ENCODE measurements at regions not wholly inside any gene's neighbourhood (a gene's known extent, or its start where the extent isn't known, plus 50 kb on each side); places are given as distances from the start of the nearest gene placed in this dataset.

DNA sequence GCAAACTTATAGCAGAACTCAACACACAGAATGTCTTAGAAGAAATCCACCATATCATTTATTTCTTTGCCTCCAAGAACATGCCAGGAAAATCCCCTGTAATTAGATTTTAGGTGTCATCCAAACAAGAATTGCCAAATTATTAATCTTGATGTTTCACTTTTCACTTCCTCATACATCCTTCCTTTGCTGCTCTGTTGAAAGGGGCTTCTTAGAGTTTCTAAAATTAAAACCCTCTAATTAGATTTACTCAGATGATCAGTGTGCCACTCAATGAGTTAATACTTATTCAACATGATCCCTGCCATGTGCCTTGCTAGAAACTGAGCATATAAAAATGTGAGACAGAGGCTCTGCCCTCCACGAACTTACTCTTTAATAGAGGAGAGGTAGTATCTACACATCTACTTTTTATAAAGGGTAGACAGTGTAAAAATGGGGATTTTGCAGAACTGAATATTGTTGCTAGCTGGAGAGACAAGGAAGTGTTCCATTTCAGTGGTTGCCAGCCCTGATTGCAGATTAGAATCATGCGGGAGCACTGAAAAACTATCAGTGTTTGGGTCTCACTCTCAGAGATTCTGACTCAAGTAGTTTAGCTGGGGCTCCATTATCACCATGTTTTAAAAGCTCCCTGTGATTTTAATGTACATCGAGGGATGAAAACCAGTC lies 498.4 kb downstream of the TLE4 start:
- H3K4me3 ChIP-seq (ENCODE audit: low read length) = no peak overlapping the region
- H3K27me3 Mint-ChIP-seq = peaks cover 0 to 13% (median 0%) of the 10 kb centered on the region in 5 donors
- intact Hi-C loops (cut with micrococcal nuclease) = no loop called here
- no peaks in the 10 kb centered on the region for H3K4me1 ChIP-seq (ENCODE audit: control insufficient read depth in 2 of 2, insufficient read depth in 2 of 2, low read length in 2 of 2)
- no peaks in the 10 kb centered on the region for H3K27me3 ChIP-seq (ENCODE audit: control insufficient read depth in 2 of 2, insufficient read depth in 2 of 2, low read length in 2 of 2)
- no peaks in the 10 kb centered on the region for H3K36me3 ChIP-seq (ENCODE audit: control insufficient read depth in 2 of 3, insufficient read depth in 3 of 3, low read length in 3 of 3)
- no peaks in the 10 kb centered on the region for H3K9me3 ChIP-seq (ENCODE audit: control insufficient read depth in 2 of 3, low read length in 3 of 3)
- H3K36me3 Mint-ChIP-seq = no peaks in the 10 kb centered on the region
- ATAC-seq (no peak), DNase-seq (no peak)
- CTCF ChIA-PET = no interaction called here
- no peak overlapping the region for H3K4me3 Mint-ChIP-seq
- no peaks in the 10 kb centered on the region for H3K4me1 Mint-ChIP-seq
- H3K27ac Mint-ChIP-seq = no peak overlapping the region
- POLR2A ChIA-PET = no interaction called here
- H3K27ac ChIP-seq (ENCODE audit: low read depth, low read length) = no peak overlapping the region
- H3K9me3 Mint-ChIP-seq = peaks cover 0 to 5% (median 0%) of the 10 kb centered on the region in 11 donors

DNA sequence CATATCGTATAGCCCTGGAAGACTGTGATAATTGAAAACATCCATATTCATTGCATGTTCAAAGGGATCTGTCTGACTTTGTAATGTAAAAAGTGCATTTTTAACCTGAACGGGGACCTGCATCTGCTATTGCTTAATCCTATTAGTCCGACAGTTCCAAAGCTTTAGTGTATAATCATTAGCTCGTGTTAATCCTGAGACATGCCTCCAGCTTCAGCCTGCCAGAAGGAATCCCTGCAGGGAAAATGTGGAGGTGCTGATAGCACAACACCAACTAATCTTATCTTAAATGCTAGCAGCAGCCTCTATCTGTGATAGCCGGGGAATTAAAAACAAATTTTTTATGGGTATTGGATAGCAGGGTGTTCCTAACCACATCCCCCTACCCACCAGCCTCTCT lies 495.2 kb downstream of the TLE4 start:
- Histone ChIP-seq H3K27me3 (ENCODE audit: control insufficient read depth in 2 of 2, insufficient read depth in 2 of 2, low read length in 2 of 2) (no peaks in the 10 kb centered on the region), H3K4me1 (ENCODE audit: control insufficient read depth in 2 of 2, insufficient read depth in 2 of 2, low read length in 2 of 2) (no peaks in the 10 kb centered on the region), H3K36me3 (ENCODE audit: control insufficient read depth in 2 of 3, insufficient read depth in 3 of 3, low read length in 3 of 3) (no peaks in the 10 kb centered on the region), H3K27ac (ENCODE audit: low read depth, low read length) (no peak overlapping the region), H3K4me3 (ENCODE audit: low read length) (no peak overlapping the region), H3K9me3 (ENCODE audit: control insufficient read depth in 2 of 3, low read length in 3 of 3) (no peaks in the 10 kb centered on the region)
- peaks cover 0 to 5% (median 0%) of the 10 kb centered on the region in 11 donors for H3K9me3 Mint-ChIP-seq
- POLR2A ChIA-PET = no interaction called here
- H3K4me3 Mint-ChIP-seq = no peak overlapping the region
- no peak overlapping the region for H3K27ac Mint-ChIP-seq
- H3K4me1 Mint-ChIP-seq = no peaks in the 10 kb centered on the region
- CTCF ChIA-PET = no interaction called here
- intact Hi-C loops (cut with micrococcal nuclease) = no loop called here
- ATAC-seq (no peak), DNase-seq (no peak)
- H3K27me3 Mint-ChIP-seq = peaks cover 0 to 13% (median 0%) of the 10 kb centered on the region in 5 donors
- no peaks in the 10 kb centered on the region for H3K36me3 Mint-ChIP-seq

DNA sequence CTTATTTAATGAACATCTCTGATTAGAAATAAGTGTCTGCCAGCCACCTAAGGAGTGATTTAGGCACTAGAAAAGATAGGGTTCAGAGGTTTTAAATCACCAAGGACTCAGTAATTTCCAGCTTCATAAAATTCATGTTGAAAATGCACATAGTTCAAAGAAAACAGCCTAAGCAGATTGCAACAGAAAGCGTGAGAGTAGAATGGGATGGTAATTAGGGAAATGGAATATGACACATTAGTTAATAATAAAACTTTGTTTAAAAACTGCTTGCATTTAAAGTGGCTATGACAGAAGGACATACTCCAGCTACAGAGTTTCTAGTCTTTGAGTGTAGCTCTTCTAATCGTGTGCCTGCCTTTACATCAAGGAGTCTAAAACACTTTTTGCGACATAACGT lies 490.8 kb downstream of the TLE4 start:
- POLR2A ChIA-PET = no interaction called here
- no peaks in the 10 kb centered on the region for H3K36me3 Mint-ChIP-seq
- H3K27ac Mint-ChIP-seq = no peak overlapping the region
- no peaks in the 10 kb centered on the region for H3K4me1 Mint-ChIP-seq
- ATAC-seq = no peak
- DNase-seq = no peak
- no peaks in the 10 kb centered on the region for H3K36me3 ChIP-seq (ENCODE audit: control insufficient read depth in 2 of 3, insufficient read depth in 3 of 3, low read length in 3 of 3)
- H3K4me3 ChIP-seq (ENCODE audit: low read length) = no peak overlapping the region
- H3K27me3 Mint-ChIP-seq = peaks cover 0 to 6% (median 0%) of the 10 kb centered on the region in 5 donors
- no peak overlapping the region for H3K4me3 Mint-ChIP-seq
- H3K27ac ChIP-seq (ENCODE audit: low read depth, low read length) = no peak overlapping the region
- intact Hi-C loops (cut with micrococcal nuclease) = no loop called here
- no peaks in the 10 kb centered on the region for H3K4me1 ChIP-seq (ENCODE audit: control insufficient read depth in 2 of 2, insufficient read depth in 2 of 2, low read length in 2 of 2)
- H3K27me3 ChIP-seq (ENCODE audit: control insufficient read depth in 2 of 2, insufficient read depth in 2 of 2, low read length in 2 of 2) = no peaks in the 10 kb centered on the region
- H3K9me3 Mint-ChIP-seq = peaks cover 0 to under 1% (median 0%) of the 10 kb centered on the region in 11 donors
- no peaks in the 10 kb centered on the region for H3K9me3 ChIP-seq (ENCODE audit: control insufficient read depth in 2 of 3, low read length in 3 of 3)
- CTCF ChIA-PET = no interaction called here

DNA sequence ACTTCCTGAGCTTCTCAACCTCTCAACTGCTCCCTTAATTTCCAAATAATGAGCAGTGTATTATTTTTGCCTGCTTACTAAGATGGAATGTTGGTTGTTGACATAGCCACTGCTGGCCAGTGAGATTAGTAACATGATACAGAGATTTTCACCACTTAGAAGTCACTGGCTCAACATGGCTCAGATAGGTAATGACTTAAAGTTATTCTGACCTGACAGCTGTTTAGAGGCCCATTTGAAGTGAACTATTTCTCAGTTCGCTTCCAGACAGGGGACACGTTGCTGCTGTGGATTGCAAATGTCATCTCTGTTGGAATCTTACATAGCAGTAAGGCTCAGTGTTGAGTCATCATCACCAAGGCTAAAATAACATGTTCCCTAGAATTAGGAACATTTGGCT lies 490.2 kb downstream of the TLE4 start:
- DNase-seq (no peak), ATAC-seq (no peak)
- no peaks in the 10 kb centered on the region for H3K36me3 ChIP-seq (ENCODE audit: control insufficient read depth in 2 of 3, insufficient read depth in 3 of 3, low read length in 3 of 3)
- H3K9me3 ChIP-seq (ENCODE audit: control insufficient read depth in 2 of 3, low read length in 3 of 3) = no peaks in the 10 kb centered on the region
- H3K9me3 Mint-ChIP-seq = peaks cover 0 to 7% (median 0%) of the 10 kb centered on the region in 11 donors
- no peak overlapping the region for H3K27ac ChIP-seq (ENCODE audit: low read depth, low read length)
- no peaks in the 10 kb centered on the region for H3K36me3 Mint-ChIP-seq
- H3K27ac Mint-ChIP-seq = no peak overlapping the region
- no peak overlapping the region for H3K4me3 ChIP-seq (ENCODE audit: low read length)
- peaks cover 0 to 5% (median 0%) of the 10 kb centered on the region in 5 donors for H3K27me3 Mint-ChIP-seq
- H3K4me3 Mint-ChIP-seq = no peak overlapping the region
- ChIA-PET POLR2A (no interaction called here), CTCF (no interaction called here)
- H3K4me1 Mint-ChIP-seq = no peaks in the 10 kb centered on the region
- H3K4me1 ChIP-seq (ENCODE audit: control insufficient read depth in 2 of 2, insufficient read depth in 2 of 2, low read length in 2 of 2) = no peaks in the 10 kb centered on the region
- no peaks in the 10 kb centered on the region for H3K27me3 ChIP-seq (ENCODE audit: control insufficient read depth in 2 of 2, insufficient read depth in 2 of 2, low read length in 2 of 2)
- intact Hi-C loops (cut with micrococcal nuclease) = no loop called here

- CTCF ChIA-PET = no interaction called here
- H3K9me3 ChIP-seq (ENCODE audit: control insufficient read depth in 2 of 3, low read length in 3 of 3) = no peaks in the 10 kb centered on the region
- H3K4me1 ChIP-seq (ENCODE audit: control insufficient read depth in 2 of 2, insufficient read depth in 2 of 2, low read length in 2 of 2) = no peaks in the 10 kb centered on the region
- DNase-seq (no peak), ATAC-seq (no peak)
- intact Hi-C loops (cut with micrococcal nuclease) = no loop called here
- H3K27ac Mint-ChIP-seq = no peak overlapping the region
- peaks cover 0 to 10% (median 0%) of the 10 kb centered on the region in 11 donors for H3K9me3 Mint-ChIP-seq
- H3K27me3 ChIP-seq (ENCODE audit: control insufficient read depth in 2 of 2, insufficient read depth in 2 of 2, low read length in 2 of 2) = no peaks in the 10 kb centered on the region
- no peaks in the 10 kb centered on the region for H3K36me3 Mint-ChIP-seq
- H3K27me3 Mint-ChIP-seq = no peaks in the 10 kb centered on the region
- no peak overlapping the region for H3K27ac ChIP-seq (ENCODE audit: low read depth, low read length)
- POLR2A ChIA-PET = no interaction called here
- no peak overlapping the region for H3K4me3 Mint-ChIP-seq
- no peaks in the 10 kb centered on the region for H3K36me3 ChIP-seq (ENCODE audit: control insufficient read depth in 2 of 3, insufficient read depth in 3 of 3, low read length in 3 of 3)
- no peaks in the 10 kb centered on the region for H3K4me1 Mint-ChIP-seq
- no peak overlapping the region for H3K4me3 ChIP-seq (ENCODE audit: low read length)
These were observed 489.3 kb downstream of the TLE4 start for GRCh38 chr9:80061096-80061495.

- no peaks in the 10 kb centered on the region for H3K27me3 ChIP-seq (ENCODE audit: control insufficient read depth in 2 of 2, insufficient read depth in 2 of 2, low read length in 2 of 2)
- H3K4me1 ChIP-seq (ENCODE audit: control insufficient read depth in 2 of 2, insufficient read depth in 2 of 2, low read length in 2 of 2) = no peaks in the 10 kb centered on the region
- no peak for DNase-seq
- Mint-ChIP-seq H3K27ac (no peak overlapping the region), H3K27me3 (no peaks in the 10 kb centered on the region), H3K9me3 (peaks cover 0 to 10% (median 0%) of the 10 kb centered on the region in 11 donors), H3K4me1 (no peaks in the 10 kb centered on the region), H3K36me3 (no peaks in the 10 kb centered on the region), H3K4me3 (no peak overlapping the region)
- H3K9me3 ChIP-seq (ENCODE audit: control insufficient read depth in 2 of 3, low read length in 3 of 3) = no peaks in the 10 kb centered on the region
- H3K4me3 ChIP-seq (ENCODE audit: low read length) = no peak overlapping the region
- POLR2A ChIA-PET = no interaction called here
- intact Hi-C loops (cut with micrococcal nuclease) = no loop called here
- H3K36me3 ChIP-seq (ENCODE audit: control insufficient read depth in 2 of 3, insufficient read depth in 3 of 3, low read length in 3 of 3) = no peaks in the 10 kb centered on the region
- CTCF ChIA-PET = no interaction called here
- ATAC-seq = no peak
- no peak overlapping the region for H3K27ac ChIP-seq (ENCODE audit: low read depth, low read length)
These were observed 488.2 kb downstream of the TLE4 start for GRCh38 chr9:80059979-80060378.

GRCh38 chr9:80059191-80059590 lies 487.4 kb downstream of the TLE4 start:
- intact Hi-C loops (cut with micrococcal nuclease) = no loop called here

More at GRCh38 chr9:80059191-80059590, 487.4 kb downstream of the TLE4 start:
- Mint-ChIP-seq H3K4me1 (no peaks in the 10 kb centered on the region), H3K36me3 (no peaks in the 10 kb centered on the region), H3K27me3 (no peaks in the 10 kb centered on the region), H3K4me3 (no peak overlapping the region), H3K27ac (no peak overlapping the region), H3K9me3 (peaks cover 0 to 13% (median 0%) of the 10 kb centered on the region in 11 donors)
- H3K4me3 ChIP-seq (ENCODE audit: low read length) = no peak overlapping the region
- no peaks in the 10 kb centered on the region for H3K9me3 ChIP-seq (ENCODE audit: control insufficient read depth in 2 of 3, low read length in 3 of 3)
- H3K27ac ChIP-seq (ENCODE audit: low read depth, low read length) = no peak overlapping the region
- H3K4me1 ChIP-seq (ENCODE audit: control insufficient read depth in 2 of 2, insufficient read depth in 2 of 2, low read length in 2 of 2) = no peaks in the 10 kb centered on the region
- ChIA-PET POLR2A (no interaction called here), CTCF (no interaction called here)
- ATAC-seq = no peak
- no peaks in the 10 kb centered on the region for H3K27me3 ChIP-seq (ENCODE audit: control insufficient read depth in 2 of 2, insufficient read depth in 2 of 2, low read length in 2 of 2)
- DNase-seq = no peak
- H3K36me3 ChIP-seq (ENCODE audit: control insufficient read depth in 2 of 3, insufficient read depth in 3 of 3, low read length in 3 of 3) = no peaks in the 10 kb centered on the region

Data from naive thymus-derived CD4-positive, alpha-beta T cell (primary cell).